HG02623 (cell line): ENCODE measurements at regions not wholly inside any gene's neighbourhood (a gene's known extent, or its start where the extent isn't known, plus 50 kb on each side); places are given as distances from the start of the nearest gene placed in this dataset.
"Not testable (repeated sequence)": the region's sequence is repeated elsewhere in the genome, so short reads cannot be mapped to it uniquely, and the experiment has no call there.

ENCODE experiments used
- ATAC-seq: cut with Tn5 transposase; IDR thresholded peaks from one replicate; pipeline ENCODE4 v1.9.1; 2021; ENCODE audit warnings: moderate library complexity; ENCODE audit not compliant: unreplicated experiment

DNA sequence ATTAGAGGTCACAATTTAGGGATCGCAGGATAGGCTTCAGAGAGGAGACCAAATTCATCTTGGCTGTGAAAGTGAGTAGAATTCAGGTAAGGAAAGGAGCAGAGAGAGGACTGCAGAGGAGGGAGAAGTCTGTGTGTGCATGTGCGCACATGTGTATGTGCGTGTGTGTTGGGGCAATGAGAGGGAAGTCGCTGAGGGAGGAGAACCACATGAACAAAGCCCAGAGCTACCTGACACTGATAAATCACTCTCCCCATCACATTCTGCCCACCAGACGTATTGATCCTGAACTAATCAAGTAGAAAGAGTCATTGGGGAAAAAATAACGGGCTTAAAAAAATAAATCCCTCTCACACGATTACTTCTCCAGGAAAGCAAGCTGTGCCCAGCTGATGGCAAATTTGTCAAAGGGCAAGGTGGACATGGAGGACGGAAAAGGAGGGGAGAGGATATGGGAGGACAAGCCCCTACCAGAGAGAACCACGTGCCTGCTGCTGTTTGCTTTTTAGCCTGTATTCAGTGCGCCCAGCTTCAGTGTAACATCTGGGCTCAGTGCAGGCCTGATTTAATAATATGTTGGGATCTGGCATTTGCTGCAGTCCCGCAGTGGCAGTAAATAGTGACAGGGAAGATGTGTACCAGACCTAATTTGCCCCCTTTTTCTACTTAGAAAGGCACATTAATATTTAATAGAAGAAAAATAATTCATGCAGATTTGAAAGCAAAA, 307.5 kb downstream of the C1D start:
- ATAC-seq: no peak

DNA sequence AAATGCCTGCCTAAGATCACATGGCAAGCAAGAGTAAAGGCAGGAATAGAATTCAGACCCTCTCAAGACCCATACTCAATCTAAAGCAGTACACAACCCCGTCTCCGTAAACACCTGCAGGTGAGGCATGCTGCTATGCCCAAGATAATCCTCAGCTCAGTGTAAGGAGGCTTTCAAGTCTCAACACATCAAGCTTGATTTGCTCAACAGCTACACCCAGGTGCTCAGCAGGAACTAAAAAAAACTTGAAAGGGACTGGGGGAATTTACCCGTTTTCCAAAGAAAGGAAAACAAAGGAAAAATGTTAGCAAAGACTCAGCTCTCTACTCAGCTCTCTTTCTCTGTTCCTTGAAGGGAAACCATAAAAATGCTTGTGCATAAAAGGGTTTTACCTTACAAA, 301.8 kb downstream of the C1D start:
- no peak for ATAC-seq

DNA sequence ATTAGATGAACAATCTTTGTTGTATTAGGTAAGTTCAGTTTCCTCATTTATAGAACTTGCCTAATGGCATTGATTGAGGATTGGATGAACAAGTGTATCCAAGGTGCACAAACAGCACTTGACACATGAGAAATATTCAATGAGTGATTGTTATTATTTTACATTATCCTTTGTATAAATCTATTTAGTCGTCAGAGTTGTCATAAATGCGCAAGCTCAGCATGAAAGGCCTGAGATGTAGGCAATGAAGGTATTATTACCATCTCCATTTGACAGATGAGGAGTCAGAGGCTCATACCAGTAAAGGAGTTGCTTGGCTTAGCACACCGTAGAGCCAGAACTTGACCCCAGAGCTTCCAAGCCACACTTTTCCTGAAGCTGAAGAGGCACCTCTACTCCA, 291.4 kb downstream of the C1D start:
- ATAC-seq: no peak

DNA sequence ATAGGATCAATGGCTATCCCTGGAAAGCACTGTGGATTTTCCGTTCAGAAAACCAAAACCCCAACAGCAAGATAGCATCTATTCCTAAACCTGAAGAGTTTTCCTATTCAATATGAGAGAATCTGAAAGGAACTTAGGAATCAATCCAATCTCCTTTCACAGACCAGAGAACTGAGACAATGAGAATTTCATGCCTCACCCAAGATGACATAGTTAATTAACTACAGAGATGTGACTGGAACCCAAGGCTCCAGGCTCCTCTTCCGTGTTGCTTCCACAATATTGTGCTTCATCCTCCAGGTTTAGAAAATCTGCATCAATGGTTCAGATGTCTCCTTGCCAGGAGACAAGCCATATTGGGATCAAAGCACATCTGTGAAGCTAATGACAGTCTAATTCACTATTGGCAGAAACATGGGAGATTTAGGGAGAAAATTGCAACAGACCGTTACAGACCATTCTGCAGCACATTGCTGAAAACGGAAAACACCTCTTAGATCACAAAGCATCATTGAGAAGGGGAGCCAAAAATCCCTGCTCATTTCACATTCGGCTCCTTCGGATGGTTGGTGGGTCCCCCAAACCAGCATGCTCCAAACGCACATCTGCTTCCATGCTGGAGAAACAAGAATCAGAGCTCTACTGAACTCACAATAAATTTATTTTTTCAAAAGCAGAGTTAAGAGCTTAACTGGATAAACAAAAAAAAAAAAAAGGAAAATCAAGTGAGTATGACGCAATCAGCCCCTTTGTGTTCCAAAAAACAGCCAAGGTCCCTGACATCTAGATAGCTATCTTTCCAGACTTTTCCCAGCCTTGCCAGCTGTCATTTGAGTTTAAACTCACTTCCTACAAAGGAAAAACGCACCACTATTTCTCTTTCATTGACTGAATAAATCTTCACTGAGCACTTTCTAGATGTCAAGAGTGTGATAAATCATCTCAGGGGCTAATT, 290.3 kb downstream of the C1D start:
- ATAC-seq: no peak

DNA sequence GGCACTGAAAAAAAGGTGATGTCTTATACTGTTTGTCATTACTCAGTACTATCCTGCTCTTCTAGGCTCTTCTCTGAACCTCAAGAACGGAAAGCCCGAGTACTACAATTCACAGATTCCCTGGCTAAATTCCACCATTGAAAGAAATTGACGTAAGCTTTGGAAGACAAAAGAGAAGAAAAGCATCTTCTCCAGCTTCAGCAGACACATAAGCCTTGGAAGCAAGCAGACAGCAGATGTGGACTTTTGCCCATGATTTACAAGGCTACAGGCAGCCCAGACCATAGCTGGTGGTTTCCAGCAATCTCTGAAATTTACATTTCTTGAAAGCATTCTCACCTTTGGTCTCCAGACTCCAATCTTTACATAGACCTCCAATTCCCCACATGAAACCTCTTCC, 289.0 kb downstream of the C1D start:
- ATAC-seq: no peak

DNA sequence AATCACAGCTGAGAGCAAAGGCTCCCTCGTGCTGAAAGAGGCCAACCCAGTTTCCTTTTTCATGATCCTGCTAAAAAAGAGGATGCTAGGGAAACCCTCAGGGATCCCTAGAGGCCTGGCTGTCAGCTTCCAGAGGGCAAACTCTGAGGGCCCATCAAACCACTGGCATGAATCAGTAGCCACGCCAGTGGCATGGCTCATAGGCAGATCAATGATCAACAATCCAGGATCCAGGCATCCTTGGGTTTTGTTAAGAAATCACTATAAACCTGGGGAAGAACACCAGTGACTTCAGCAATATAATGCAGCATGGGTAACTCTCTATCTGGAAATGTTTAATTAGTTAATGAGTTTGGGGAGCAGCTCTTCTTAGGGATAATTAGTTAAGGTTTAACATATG, 286.5 kb downstream of the C1D start:
- no peak for ATAC-seq

DNA sequence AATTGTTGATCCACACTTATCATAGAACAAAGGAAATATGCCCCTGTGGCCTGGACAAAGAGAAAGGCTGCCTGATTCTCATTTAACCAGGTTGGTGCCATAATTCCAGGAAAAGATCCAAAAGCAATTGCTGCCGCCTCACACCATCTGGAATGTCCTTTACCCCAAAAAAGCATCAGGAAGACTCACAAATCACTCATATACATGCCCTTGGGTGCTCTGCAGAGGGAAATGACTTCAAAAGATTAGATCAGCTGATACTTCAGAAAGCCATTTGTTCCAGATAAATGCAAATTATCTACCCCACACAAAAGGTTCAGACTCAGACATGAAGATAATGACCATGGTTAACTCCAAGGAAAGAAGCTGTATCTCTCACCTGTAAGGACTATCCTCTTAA, 285.8 kb downstream of the C1D start:
- ATAC-seq: no peak

DNA sequence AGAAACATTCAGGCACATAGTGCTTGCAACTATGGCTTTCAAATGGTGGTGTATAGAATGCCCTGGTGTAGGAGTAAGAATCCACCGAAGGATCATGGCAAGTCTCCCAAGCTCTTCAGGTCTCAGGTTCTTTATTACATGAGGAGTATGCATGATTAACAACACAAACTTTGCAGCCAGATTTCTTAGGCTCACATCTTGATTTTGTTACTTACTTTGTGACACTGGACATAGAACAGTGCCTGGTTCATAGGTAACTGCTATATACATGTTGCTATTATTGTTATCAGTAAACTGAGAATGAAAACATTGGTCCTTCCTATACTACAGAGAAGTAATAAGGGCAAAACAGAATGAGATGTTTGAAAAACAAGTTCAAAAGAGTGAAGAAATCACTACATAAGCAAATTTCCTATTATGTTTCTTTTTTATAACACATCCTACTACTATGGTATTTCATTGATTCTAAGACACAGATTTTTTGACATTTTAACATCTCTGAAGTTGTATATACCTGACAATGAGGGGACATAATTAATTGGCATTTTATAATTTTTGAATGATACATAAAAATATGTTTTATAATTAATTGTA, 284.9 kb downstream of the C1D start:
- no peak for ATAC-seq

DNA sequence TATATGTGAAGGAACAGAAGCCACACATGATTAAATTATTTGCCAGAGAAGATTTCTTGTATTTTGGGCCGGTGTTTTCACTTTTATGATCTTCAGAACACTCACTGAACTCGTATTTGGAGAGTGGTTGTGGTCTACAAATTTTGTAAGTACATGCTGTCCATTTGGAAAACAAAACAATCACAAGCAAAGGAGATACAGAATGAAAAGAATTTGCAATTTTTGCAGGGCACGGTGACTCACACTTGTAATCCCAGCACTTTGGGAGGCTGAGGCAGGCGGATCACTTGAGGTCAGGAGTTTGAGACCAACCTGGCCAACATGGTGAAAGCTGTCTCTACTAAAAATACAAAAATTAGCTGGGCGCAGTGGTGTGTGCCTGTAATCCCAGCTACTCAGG, 282.0 kb downstream of the C1D start:
- not testable (repeated sequence) for ATAC-seq

DNA sequence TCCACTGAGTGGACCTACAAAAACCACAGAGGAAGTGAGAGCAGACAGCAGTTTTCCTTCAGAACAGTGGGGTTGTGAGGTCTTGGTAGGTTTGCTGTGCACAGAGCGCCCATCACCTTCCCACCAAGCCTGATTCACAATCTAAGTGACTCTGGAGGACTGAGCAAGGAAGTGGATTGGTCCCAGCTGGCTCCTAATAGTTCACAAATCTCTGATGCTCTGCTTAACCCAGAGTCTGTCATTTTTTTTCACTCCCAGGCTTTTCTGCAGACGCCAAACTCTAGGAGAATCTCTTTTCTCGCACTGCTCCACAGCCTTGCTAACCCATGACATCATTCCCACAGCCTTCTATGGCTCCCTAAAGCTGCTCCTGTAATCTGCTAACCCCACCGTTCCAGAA, 280.4 kb downstream of the C1D start:
- no peak for ATAC-seq

DNA sequence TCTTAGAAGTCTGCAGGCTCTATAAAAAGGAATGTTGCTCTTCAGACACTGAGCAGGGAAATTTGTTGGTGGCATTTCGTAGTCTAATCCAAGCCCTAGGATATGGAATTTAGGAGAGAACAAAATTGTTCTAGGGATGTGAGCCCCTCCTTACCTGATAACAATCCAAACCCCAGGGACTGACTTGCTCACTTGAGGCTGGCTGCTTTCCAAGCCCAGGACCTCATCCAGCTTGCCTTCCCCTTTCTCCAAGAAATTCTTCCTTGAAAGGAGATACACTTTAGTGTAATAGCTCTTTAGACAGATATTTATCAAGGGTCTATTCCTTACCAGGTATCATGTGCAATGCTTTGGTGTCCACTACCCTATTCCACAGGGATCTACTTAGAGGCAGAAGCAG, 279.8 kb downstream of the C1D start:
- ATAC-seq: no peak

DNA sequence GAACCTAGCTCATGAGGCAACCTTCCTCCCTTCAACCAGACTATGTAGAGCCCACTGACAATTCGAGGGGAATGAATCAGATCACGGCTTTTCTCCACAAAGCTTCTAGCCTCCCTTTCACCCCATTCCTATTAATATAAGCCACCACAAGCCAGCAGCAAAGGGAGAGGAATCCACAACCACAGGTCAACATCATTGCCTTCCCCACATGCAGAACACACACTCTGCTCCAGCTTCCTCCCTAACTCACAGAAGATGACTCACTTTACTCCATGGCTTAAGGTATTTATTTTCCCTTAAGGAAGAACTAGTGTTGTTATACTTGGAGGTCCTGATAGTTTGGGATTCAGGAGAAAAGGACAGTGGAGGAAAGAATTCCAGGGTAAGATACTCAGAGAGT, 272.2 kb downstream of the C1D start:
- ATAC-seq: no peak

DNA sequence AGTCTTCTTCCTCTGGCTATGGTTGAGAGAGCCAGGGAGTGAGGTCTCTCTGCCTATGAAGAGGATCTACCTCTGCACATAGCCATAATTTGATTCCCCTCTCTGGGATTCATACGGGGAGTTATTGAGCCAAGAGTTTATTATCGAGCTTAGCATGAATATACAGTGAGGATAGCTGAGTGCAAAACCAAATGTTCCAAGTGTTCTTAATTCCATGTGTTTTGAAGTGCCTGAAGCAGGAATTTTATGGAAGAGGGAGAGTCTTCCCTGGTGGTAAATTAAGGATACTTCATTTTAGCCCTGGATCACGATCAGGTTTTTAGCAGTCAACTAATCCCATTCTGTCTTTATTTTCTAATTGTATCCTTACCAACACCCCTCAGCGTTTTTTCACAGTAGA, 270.6 kb downstream of the C1D start:
- no peak for ATAC-seq

DNA sequence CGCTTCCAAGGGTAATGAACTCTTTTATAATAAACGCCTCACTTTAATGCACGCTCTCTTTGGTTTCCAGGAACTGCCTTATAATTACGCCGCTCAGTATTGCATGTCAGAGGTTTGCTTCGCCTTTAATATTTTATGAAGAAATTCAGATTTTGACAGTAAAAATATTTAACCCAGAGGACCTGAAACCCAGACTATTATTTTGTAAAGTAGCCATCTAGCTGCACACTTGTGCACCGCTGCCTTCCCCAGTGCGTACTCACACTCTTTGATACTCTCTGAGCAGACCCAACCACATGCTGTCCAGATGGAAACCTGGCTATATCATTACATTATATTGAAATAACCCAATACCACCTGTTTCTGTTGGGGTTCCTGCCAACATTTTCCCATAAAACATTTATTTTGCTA, 270.1 kb downstream of the C1D start:
- no peak for ATAC-seq

DNA sequence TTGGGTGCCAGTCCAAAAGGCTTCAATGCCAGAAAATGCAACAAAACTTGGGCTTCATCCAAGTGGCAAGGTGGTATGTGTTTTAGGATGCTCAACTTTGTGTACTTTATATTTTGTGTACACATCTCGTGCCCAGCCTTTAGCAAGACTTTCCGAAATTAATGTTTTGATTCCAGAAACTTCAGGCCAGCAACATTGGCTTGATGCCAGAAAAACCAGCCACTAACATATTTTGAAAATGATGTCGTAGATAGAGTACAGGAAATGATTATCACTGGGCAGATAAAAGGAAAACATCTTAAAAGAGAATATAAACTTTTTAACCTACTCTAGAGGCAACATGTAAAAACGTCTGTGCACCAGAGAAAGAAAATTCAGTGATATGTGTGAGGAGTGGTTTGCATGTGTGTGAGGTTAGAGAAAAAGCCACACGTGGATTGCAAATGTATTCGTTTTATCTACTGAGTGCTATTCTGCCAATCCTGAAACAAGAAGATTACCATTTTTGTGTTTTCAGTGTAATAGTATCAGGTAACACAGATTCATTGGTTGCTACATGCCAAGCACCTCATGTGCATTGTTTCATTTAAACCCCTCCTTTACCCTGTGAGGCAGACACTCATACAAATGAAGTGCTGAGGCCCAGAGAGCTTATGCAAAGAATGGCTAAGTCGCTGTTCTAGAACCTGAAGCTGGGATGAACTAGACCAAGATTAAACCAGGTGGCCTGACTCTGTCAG, 264.8 kb downstream of the C1D start:
- no peak for ATAC-seq

DNA sequence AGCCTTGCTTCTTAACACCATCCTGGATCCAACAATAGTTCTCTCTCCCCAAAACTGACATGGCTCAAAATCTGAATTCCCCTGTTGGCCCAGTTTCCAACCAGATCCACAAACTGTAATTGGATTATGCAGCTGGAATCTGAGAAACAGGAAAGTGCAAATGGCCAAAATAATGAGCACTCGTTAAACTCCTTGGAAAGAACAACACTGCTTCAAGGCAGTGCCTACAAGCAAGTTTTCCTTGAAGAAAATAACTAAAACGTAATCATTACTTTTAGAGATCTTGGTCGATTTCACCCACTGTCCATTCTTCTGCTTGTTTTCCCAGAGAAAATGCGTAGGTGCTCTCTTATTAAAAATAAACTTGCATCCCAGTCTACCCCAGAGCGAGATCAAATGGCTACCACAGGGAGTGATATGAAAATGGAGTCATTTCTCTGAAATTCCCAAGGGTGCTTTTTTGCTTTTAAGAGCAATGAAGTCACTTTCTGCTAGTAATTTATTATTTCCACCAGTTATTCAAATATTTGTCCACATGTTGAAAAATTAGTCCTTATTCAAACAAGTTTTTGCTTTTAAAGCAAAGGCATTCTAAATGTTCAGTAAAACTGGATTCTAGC, 264.2 kb downstream of the C1D start:
- ATAC-seq: no peak

DNA sequence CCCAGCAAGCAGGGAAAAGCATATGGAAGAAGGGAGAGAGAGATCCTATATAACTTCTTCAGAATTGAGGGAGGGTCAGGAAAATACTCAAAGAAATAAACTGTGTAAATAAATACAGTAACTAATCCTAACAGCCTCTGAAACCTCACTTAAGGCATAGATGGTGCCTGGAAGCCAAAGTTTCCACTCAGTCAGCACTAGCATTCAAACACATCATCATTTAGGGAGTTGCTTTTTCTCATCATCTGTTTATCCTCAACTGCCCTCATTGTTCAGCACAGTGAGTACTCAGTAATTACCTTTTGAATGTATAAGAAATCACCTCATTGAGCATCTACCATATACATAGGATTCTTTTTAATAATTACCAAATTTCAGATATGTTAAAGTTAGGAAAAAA, 262.9 kb downstream of the C1D start:
- ATAC-seq: no peak

DNA sequence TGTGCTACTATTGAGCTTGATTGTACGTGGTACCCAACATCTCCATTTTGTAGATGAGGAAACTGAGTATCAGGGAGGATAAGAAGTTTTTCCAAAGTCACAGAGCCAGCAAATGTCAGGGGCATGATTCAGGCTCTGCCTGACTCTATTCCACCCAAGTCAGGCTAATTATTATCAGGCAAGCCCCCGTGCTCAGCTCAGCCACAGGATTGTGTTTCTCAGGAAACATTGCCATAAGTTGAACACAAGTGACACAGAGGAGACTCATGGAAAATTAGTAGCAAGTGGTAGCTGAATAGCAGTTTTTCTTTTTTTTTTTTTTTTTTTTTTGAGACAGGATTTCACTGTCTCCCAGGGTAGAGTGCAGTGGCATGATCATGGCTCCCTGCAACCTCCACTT, 260.5 kb downstream of the C1D start:
- no peak for ATAC-seq

DNA sequence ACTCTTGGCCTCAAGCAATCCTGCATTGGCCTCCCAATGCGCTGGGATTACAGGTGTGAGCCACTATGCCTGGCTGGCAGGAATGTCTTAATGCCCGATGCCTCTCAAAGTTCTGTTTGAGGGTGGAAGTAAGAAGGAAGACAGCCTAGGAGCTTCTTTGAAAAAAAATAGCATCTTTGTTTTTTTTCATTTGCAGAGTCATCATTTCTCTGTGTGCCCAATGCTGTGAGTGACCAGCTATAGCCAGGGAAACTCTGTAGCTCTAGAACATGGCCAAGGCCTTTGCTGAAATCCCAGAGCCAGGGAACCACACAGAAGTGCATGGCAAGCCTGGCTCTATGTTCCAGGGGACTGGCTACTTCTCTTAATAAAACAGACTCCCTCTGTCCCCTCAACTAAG, 260.0 kb downstream of the C1D start:
- no peak for ATAC-seq

DNA sequence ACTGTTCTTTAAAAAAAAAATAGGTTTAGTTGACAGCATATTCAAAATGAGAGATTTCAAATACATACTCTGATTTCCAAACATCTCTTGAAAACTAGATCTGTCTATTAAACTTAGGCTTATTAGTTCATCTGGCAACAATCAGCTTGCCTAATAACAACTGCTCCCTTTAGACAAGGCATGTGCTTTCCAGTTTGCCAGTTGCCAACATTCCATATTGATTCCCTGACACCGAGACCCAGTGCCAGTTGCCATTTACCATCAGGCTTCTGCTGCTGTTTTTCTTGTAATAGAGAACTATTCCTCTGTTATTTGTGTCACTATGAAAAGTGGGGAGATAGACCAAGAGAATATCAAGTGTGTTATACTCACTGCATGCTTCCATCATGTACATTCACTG, 256.0 kb downstream of the C1D start:
- no peak for ATAC-seq

DNA sequence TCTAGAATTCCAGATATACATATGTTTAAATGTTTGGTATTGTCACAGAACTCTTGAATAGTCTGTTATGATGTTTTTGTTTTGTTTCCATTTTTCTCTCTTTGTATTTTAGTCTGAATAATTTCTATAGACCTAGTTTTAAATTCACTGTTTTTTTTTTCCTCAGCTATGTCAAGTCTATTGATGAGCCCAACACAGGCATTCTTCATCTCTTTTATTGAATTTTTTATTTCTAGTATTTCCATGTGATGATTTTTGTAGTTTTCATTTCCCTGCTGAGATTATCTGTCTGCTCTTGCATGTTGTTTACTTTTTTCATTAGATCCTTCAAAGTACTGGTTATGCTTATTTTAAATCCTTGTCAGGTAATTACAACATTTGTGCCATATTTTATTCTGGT, 254.7 kb downstream of the C1D start:
- no peak for ATAC-seq
